Keratinocyte (primary cell): ENCODE measurements at regions not wholly inside any gene's neighbourhood (a gene's known extent, or its start where the extent isn't known, plus 50 kb on each side); places are given as distances from the start of the nearest gene placed in this dataset.

Experiments used
- DNase-seq: peaks from one replicate; pipeline ENCODE4 v3.0.0-alpha.2; 2011; ENCODE audit warnings: low read depth, missing footprints, low spot score
- FAIRE-seq: peaks from 2 replicates; lab custom pipeline; 2011; peaks lifted over from hg19 to GRCh38; lab: Jason Lieb, UNC
- H2AFZ ChIP-seq: 2 replicates; pipeline ENCODE4 v1.6.0; 2012; ENCODE audit warnings: low read length, control low read depth, inconsistent platforms; ENCODE audit not compliant: control insufficient read depth
- H3K27ac ChIP-seq: 2 replicates; pipeline ENCODE4 v1.5.1; 2011; ENCODE audit warnings: low read length; ENCODE audit not compliant: control insufficient read depth, insufficient read depth
- H3K27me3 ChIP-seq: 3 replicates; pipeline ENCODE4 v1.6.0; 2011; ENCODE audit warnings: low read length; ENCODE audit not compliant: control insufficient read depth, insufficient read depth; ENCODE audit errors: extremely low read depth
- H3K36me3 ChIP-seq, 2 experiments: 2 replicates in 1 of 2; 3 replicates in 1 of 2; pipeline ENCODE4 v1.5.1; 2011; ENCODE audit warnings: low read length in 2 of 2, mild to moderate bottlenecking in 1 of 2; ENCODE audit not compliant: control insufficient read depth in 2 of 2, insufficient read depth in 2 of 2; ENCODE audit errors: extremely low read depth in 1 of 2
- H3K4me1 ChIP-seq: 3 replicates; pipeline ENCODE4 v1.5.1; 2011; ENCODE audit warnings: low read length; ENCODE audit not compliant: control insufficient read depth, insufficient read depth; ENCODE audit errors: extremely low read depth
- H3K4me2 ChIP-seq: 3 replicates; pipeline ENCODE4 v1.6.0; 2011; ENCODE audit warnings: low read depth, low read length; ENCODE audit not compliant: control insufficient read depth, insufficient read depth; ENCODE audit errors: extremely low read depth
- H3K4me3 ChIP-seq, 3 experiments: fragments of 200-600 bp in 1 of 3; sonication (generic) in 1 of 3; 2 replicates in 2 of 3; 3 replicates in 1 of 3; pipeline ENCODE4 v1.5.1; 2011 to 2016; ENCODE audit warnings: low read length in 3 of 3, mild to moderate bottlenecking in 3 of 3, control low read depth in 2 of 3, inconsistent platforms in 1 of 3, low read depth in 1 of 3, mixed read lengths in 1 of 3, mixed run types in 1 of 3, moderate library complexity in 1 of 3; ENCODE audit not compliant: control insufficient read depth in 2 of 3, insufficient read depth in 2 of 3; ENCODE audit errors: extremely low read depth in 1 of 3
- H3K79me2 ChIP-seq: 2 replicates; pipeline ENCODE4 v1.6.0; 2012; ENCODE audit warnings: low read length; ENCODE audit not compliant: control insufficient read depth, insufficient read depth
- H3K9ac ChIP-seq: 3 replicates; pipeline ENCODE4 v1.6.0; 2011; ENCODE audit warnings: low read length; ENCODE audit not compliant: control insufficient read depth, insufficient read depth; ENCODE audit errors: extremely low read depth
- H3K9me1 ChIP-seq: 3 replicates; pipeline ENCODE4 v1.6.0; 2011; ENCODE audit warnings: low read length; ENCODE audit not compliant: control insufficient read depth, insufficient read depth; ENCODE audit errors: extremely low read depth
- H3K9me3 ChIP-seq: 2 replicates; pipeline ENCODE4 v1.5.1; 2012; ENCODE audit warnings: low read depth, low read length; ENCODE audit not compliant: control insufficient read depth
- H4K20me1 ChIP-seq: 3 replicates; pipeline ENCODE4 v1.6.0; 2011; ENCODE audit warnings: low read length; ENCODE audit not compliant: control insufficient read depth, insufficient read depth; ENCODE audit errors: extremely low read depth
- CTCF ChIP-seq, 3 experiments: IDR thresholded peaks in 1 of 3; conservative IDR thresholded peaks in 1 of 3; optimal IDR thresholded peaks in 1 of 3; 2 replicates in 2 of 3; 3 replicates in 1 of 3; pipeline versions ENCODE3 to v1.5.1; 2011; ENCODE audit warnings: low read length in 3 of 3, mild to moderate bottlenecking in 3 of 3, moderate library complexity in 2 of 3, control low read depth in 1 of 3, inconsistent platforms in 1 of 3; ENCODE audit not compliant: insufficient read depth in 2 of 3; ENCODE audit errors: extremely low read depth in 1 of 3
- EZH2 ChIP-seq: IDR thresholded peaks from one replicate; pipeline ENCODE4 v1.6.1; 2012; ENCODE audit warnings: inconsistent platforms, mild to moderate bottlenecking, low read length, moderate library complexity
- dilution Hi-C: fragments of 300-500 bp; cut with MboI; formaldehyde crosslinking; loops from one replicate; pipeline ENCODE4 v1.7.0; 2020; ENCODE audit warnings: low sequenced_read_pairs; ENCODE audit not compliant: extremely low pct_ligation_motif_present

DNA sequence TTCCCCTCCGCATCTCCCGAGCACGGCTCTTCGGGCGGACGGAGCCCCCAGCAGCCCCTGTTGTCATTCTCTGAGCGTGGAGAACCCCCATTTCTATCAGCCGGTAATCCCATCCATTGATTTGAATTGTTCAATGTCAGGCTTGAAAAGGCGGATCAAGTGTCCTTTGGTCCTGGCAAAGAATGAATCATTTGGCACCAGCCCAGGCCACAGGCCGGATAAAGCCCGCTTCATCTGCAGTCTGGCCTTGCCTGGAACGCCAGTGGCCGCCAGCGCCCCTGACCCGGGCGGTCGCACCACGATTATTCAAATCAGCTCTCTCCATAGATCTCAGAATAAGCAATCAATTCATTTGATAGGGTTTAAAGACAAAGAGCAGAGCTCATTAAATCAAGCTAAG lies 188.9 kb downstream of the BRD1 start:
- dilution Hi-C loops: no loop called here
- H3K4me3 ChIP-seq: no peak overlapping the region
- H4K20me1 ChIP-seq: no peaks in the 10 kb centered on the region
- no peak overlapping the region for H3K27ac ChIP-seq
- DNase-seq: no peak
- no peak overlapping the region for H2AFZ ChIP-seq
- H3K9me1 ChIP-seq: no peaks in the 10 kb centered on the region
- no peaks in the 10 kb centered on the region for H3K36me3 ChIP-seq
- H3K4me2 ChIP-seq: no peak overlapping the region
- peaks cover 8% of the 10 kb centered on the region for H3K9me3 ChIP-seq
- H3K27me3 ChIP-seq: no peaks in the 10 kb centered on the region
- no peak for TF ChIP-seq CTCF (optimal IDR thresholded peaks at IDR 0.05 in 1 of 3, IDR thresholded peaks at IDR 0.05 in 1 of 3, conservative IDR thresholded peaks at IDR 0.05 in 1 of 3; ENCODE audit: extremely low read depth in 1 of 3, insufficient read depth in 2 of 3, low read length in 3 of 3)
- TF ChIP-seq EZH2: no peak
- H3K4me1 ChIP-seq: no peaks in the 10 kb centered on the region
- H3K9ac ChIP-seq: no peak overlapping the region
- no peaks in the 10 kb centered on the region for H3K79me2 ChIP-seq
- no peak for FAIRE-seq

DNA sequence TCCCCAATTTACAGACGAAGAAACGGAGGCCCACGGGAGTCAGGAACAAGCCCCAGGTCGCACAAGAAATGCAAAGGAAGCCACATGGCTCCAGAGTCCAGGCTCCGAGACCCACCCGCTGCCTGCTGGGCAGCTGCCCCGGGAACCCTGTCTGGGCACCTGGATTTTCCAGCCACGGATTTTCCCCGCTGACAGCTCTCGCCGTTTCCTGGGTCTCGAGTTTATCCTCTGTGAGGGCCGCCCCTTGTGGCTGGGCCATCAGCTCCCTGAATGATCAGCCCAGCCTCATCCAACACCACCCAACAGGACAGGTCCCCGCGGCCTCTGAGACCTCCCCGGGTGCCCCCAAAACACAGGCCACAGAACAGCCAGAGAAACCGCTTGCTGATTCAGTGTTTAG lies 189.7 kb downstream of the BRD1 start:
- Histone ChIP-seq H3K4me1 (no peaks in the 10 kb centered on the region), H3K4me2 (no peak overlapping the region), H3K27me3 (no peaks in the 10 kb centered on the region), H3K27ac (no peak overlapping the region), H3K79me2 (no peaks in the 10 kb centered on the region), H3K4me3 (no peak overlapping the region), H3K36me3 (no peaks in the 10 kb centered on the region), H3K9me1 (no peaks in the 10 kb centered on the region), H3K9me3 (peaks cover 8% of the 10 kb centered on the region), H4K20me1 (no peaks in the 10 kb centered on the region), H3K9ac (no peak overlapping the region), H2AFZ (no peak overlapping the region)
- DNase-seq (no peak), FAIRE-seq (no peak)
- TF ChIP-seq CTCF (optimal IDR thresholded peaks at IDR 0.05 in 1 of 3, IDR thresholded peaks at IDR 0.05 in 1 of 3, conservative IDR thresholded peaks at IDR 0.05 in 1 of 3; ENCODE audit: extremely low read depth in 1 of 3, insufficient read depth in 2 of 3, low read length in 3 of 3): no peak
- TF ChIP-seq EZH2: no peak
- dilution Hi-C loops: no loop called here
